Esophagus squamous epithelium (tissue), 4 donors: ENCODE measurements at regions not wholly inside any gene's neighbourhood (a gene's known extent, or its start where the extent isn't known, plus 50 kb on each side); places are given as distances from the start of the nearest gene placed in this dataset.

Experiments
- CTCF ChIP-seq, 6 experiments: fragments of 450-650 bp in 4 of 6; fragments of 200-600 bp in 2 of 6; sonication (generic) in 2 of 6; IDR thresholded peaks; one replicate each; pipeline ENCODE4 v1.5.1; 2016 to 2019; ENCODE audit warnings: antibody characterized with exemption in 6 of 6, mild to moderate bottlenecking in 4 of 6, moderate library complexity in 4 of 6
- POLR2A ChIP-seq, 4 donors: fragments of 450-650 bp; IDR thresholded peaks; one replicate each; pipeline ENCODE4 v1.6.1; 2017; ENCODE audit warnings: antibody characterized with exemption in 4 of 4, mild to moderate bottlenecking in 4 of 4, moderate library complexity in 3 of 4

GRCh38 chr12:42919691-42920090 lies 330.1 kb upstream of the PRICKLE1 start:
- TF ChIP-seq POLR2A (IDR thresholded peaks at IDR 0.05) = no peak
- TF ChIP-seq CTCF (IDR thresholded peaks at IDR 0.05) = no peak
